ENCODE measurements at regions not wholly inside any gene's neighbourhood (a gene's known extent, or its start where the extent isn't known, plus 50 kb on each side); places are given as distances from the start of the nearest gene placed in this dataset.

- Histone ChIP-seq H4K8ac (ENCODE audit: low read depth, low read length) (no peak overlapping the region), H3K4ac (ENCODE audit: low read depth, low read length) (no peak overlapping the region), H3K4me2 (ENCODE audit: low read length) (no peak overlapping the region), H3K23ac (ENCODE audit: low read length) (no peak overlapping the region), H3K27ac (ENCODE audit: low read depth, low read length) (no peak overlapping the region), H3K9ac (ENCODE audit: low read length) (no peak overlapping the region), H4K5ac (ENCODE audit: low read length) (no peak overlapping the region), H2BK5ac (ENCODE audit: low read length) (no peak overlapping the region), H3K27me3 (ENCODE audit: insufficient read depth, low read length, poor library complexity) (no peaks in the 10 kb centered on the region), H2AK5ac (ENCODE audit: low read length) (no peak overlapping the region), H3K56ac (ENCODE audit: low read length) (no peak overlapping the region), H3K79me1 (ENCODE audit: low read length) (no peaks in the 10 kb centered on the region), H3K4me3 (ENCODE audit: low read length) (no peak overlapping the region), H3K4me1 (ENCODE audit: control insufficient read depth, low read depth, low read length) (no peaks in the 10 kb centered on the region), H3K36me3 (ENCODE audit: control insufficient read depth, insufficient read depth, low read length) (no peaks in the 10 kb centered on the region), H2BK120ac (ENCODE audit: low read depth, low read length) (no peak overlapping the region), H3K79me2 (ENCODE audit: control insufficient read depth, insufficient read depth, low read length) (no peaks in the 10 kb centered on the region), H3K18ac (ENCODE audit: low read length) (no peak overlapping the region), H2BK15ac (replicated peaks; ENCODE audit: low read depth) (no peak overlapping the region)
- DNase-seq, result no peak
- WGBS (ENCODE audit: extremely low coverage, insufficient coverage, low lambda C conversion rate), result no CpG with 5 or more reads among the region's 4 CpGs
Observed at GRCh38 chr5:85512896-85513295, 1104.8 kb upstream of the COX7C start.

DNA sequence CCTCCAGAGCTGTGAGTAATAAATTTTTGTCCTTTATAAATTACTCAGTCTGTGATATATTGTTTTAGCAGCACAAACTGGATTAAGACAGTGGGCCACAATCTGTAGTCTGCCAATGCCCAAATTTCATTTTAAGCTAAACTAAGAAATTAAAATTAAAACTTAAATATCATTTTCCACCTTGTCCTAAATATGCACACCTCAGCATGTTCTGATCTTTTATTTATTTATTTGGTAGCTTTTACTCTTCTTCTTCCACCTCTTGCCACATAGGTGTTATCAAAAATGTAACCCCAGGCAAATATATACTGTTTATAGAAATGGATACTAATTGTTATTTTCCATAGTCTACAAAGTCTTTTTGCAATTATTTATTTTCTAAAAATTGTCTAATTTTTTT lies 1102.2 kb upstream of the COX7C start:
- Histone ChIP-seq H2BK120ac (ENCODE audit: low read depth, low read length) (no peak overlapping the region), H3K4me1 (ENCODE audit: control insufficient read depth, low read depth, low read length) (no peaks in the 10 kb centered on the region), H3K4ac (ENCODE audit: low read depth, low read length) (no peak overlapping the region), H3K79me2 (ENCODE audit: control insufficient read depth, insufficient read depth, low read length) (no peaks in the 10 kb centered on the region), H3K4me3 (ENCODE audit: low read length) (no peak overlapping the region), H4K8ac (ENCODE audit: low read depth, low read length) (no peak overlapping the region), H2BK5ac (ENCODE audit: low read length) (no peak overlapping the region), H3K4me2 (ENCODE audit: low read length) (no peak overlapping the region), H3K36me3 (ENCODE audit: control insufficient read depth, insufficient read depth, low read length) (no peaks in the 10 kb centered on the region), H3K27me3 (ENCODE audit: insufficient read depth, low read length, poor library complexity) (no peaks in the 10 kb centered on the region), H3K79me1 (ENCODE audit: low read length) (no peaks in the 10 kb centered on the region), H3K9ac (ENCODE audit: low read length) (no peak overlapping the region), H3K23ac (ENCODE audit: low read length) (no peak overlapping the region), H3K18ac (ENCODE audit: low read length) (no peak overlapping the region), H4K5ac (ENCODE audit: low read length) (no peak overlapping the region), H2BK15ac (replicated peaks; ENCODE audit: low read depth) (no peak overlapping the region), H3K27ac (ENCODE audit: low read depth, low read length) (no peak overlapping the region), H3K56ac (ENCODE audit: low read length) (no peak overlapping the region), H2AK5ac (ENCODE audit: low read length) (no peak overlapping the region)
- no peak for DNase-seq

DNA sequence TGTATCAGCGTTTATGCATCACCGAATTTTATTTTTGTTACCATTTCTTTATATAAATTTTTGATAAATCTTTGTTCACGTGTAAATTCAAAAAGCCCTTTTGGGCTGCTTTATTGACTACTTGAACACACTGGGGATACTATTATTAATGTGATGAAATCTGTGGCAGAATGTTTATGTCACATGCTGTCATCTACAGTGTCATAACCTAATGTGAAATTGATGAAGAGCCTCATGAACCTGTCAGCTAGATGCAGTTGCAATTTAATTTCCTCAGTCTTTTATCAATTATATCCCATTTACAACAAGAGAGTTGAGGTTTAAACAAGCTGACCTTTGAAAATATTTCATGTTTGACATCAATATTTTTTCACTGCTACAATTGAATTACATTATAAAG lies 1100.4 kb upstream of the COX7C start:
- Histone ChIP-seq H2AK5ac (ENCODE audit: low read length) (no peak overlapping the region), H4K8ac (ENCODE audit: low read depth, low read length) (no peak overlapping the region), H3K27me3 (ENCODE audit: insufficient read depth, low read length, poor library complexity) (no peaks in the 10 kb centered on the region), H2BK5ac (ENCODE audit: low read length) (no peak overlapping the region), H3K36me3 (ENCODE audit: control insufficient read depth, insufficient read depth, low read length) (no peaks in the 10 kb centered on the region), H3K27ac (ENCODE audit: low read depth, low read length) (no peak overlapping the region), H3K4ac (ENCODE audit: low read depth, low read length) (no peak overlapping the region), H3K4me1 (ENCODE audit: control insufficient read depth, low read depth, low read length) (no peaks in the 10 kb centered on the region), H2BK15ac (replicated peaks; ENCODE audit: low read depth) (no peak overlapping the region), H2BK120ac (ENCODE audit: low read depth, low read length) (no peak overlapping the region), H3K56ac (ENCODE audit: low read length) (no peak overlapping the region), H3K9ac (ENCODE audit: low read length) (no peak overlapping the region), H3K23ac (ENCODE audit: low read length) (no peak overlapping the region), H3K4me3 (ENCODE audit: low read length) (no peak overlapping the region), H3K79me1 (ENCODE audit: low read length) (no peaks in the 10 kb centered on the region), H4K5ac (ENCODE audit: low read length) (no peak overlapping the region), H3K79me2 (ENCODE audit: control insufficient read depth, insufficient read depth, low read length) (no peaks in the 10 kb centered on the region), H3K4me2 (ENCODE audit: low read length) (no peak overlapping the region), H3K18ac (ENCODE audit: low read length) (no peak overlapping the region)
- DNase-seq, result no peak
- no CpG with 5 or more reads among the region's 3 CpGs for WGBS (ENCODE audit: extremely low coverage, insufficient coverage, low lambda C conversion rate)

DNA sequence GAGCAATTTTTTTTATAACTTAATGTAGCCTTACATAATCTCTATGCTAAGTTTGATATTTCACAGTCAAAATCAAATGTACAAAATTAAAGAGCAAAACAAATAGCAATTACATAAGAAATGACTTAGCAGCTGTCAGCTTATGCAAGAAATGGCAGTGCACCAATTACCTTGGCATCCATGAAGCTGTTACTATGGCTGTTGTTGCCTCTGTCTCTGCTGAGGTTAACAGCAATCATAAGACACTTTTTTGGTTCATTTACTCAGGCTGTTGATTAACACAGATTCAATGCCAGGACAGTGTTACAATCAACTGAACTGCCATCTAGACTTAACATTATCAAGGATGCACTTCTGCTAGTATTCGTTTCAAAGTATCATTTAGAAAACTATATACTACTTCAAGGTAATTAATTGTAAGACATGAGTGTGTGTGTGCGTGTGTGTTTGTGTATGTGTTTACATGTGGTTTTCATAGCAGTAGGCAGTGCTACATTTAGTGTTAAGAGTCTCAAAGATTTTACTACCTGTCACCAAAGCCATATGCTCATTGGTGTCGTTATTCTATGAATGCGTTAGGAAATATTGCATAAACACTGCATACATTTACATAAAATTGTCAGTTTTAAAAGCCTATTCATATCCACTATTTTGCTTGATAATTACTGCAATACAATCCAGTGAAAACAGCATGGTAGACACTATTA lies 1084.2 kb upstream of the COX7C start:
- H2AK5ac ChIP-seq (ENCODE audit: low read length), result no peak overlapping the region
- no peak overlapping the region for H3K23ac ChIP-seq (ENCODE audit: low read length)
- no peaks in the 10 kb centered on the region for H3K27me3 ChIP-seq (ENCODE audit: insufficient read depth, low read length, poor library complexity)
- no peak overlapping the region for H2BK15ac ChIP-seq (replicated peaks; ENCODE audit: low read depth)
- no peak overlapping the region for H3K4me2 ChIP-seq (ENCODE audit: low read length)
- H2BK5ac ChIP-seq (ENCODE audit: low read length), result no peak overlapping the region
- H4K8ac ChIP-seq (ENCODE audit: low read depth, low read length), result no peak overlapping the region
- no peak overlapping the region for H3K18ac ChIP-seq (ENCODE audit: low read length)
- H3K4me1 ChIP-seq (ENCODE audit: control insufficient read depth, low read depth, low read length), result no peaks in the 10 kb centered on the region
- no peak overlapping the region for H3K27ac ChIP-seq (ENCODE audit: low read depth, low read length)
- H4K5ac ChIP-seq (ENCODE audit: low read length), result no peak overlapping the region
- no peaks in the 10 kb centered on the region for H3K36me3 ChIP-seq (ENCODE audit: control insufficient read depth, insufficient read depth, low read length)
- no peak overlapping the region for H3K4ac ChIP-seq (ENCODE audit: low read depth, low read length)
- no CpG with 5 or more reads among the region's 4 CpGs for WGBS (ENCODE audit: extremely low coverage, insufficient coverage, low lambda C conversion rate)
- H3K4me3 ChIP-seq (ENCODE audit: low read length), result no peak overlapping the region
- no peaks in the 10 kb centered on the region for H3K79me2 ChIP-seq (ENCODE audit: control insufficient read depth, insufficient read depth, low read length)
- H3K79me1 ChIP-seq (ENCODE audit: low read length), result no peaks in the 10 kb centered on the region
- H2BK120ac ChIP-seq (ENCODE audit: low read depth, low read length), result no peak overlapping the region
- H3K9ac ChIP-seq (ENCODE audit: low read length), result no peak overlapping the region
- DNase-seq, result no peak
- H3K56ac ChIP-seq (ENCODE audit: low read length), result no peak overlapping the region

DNA sequence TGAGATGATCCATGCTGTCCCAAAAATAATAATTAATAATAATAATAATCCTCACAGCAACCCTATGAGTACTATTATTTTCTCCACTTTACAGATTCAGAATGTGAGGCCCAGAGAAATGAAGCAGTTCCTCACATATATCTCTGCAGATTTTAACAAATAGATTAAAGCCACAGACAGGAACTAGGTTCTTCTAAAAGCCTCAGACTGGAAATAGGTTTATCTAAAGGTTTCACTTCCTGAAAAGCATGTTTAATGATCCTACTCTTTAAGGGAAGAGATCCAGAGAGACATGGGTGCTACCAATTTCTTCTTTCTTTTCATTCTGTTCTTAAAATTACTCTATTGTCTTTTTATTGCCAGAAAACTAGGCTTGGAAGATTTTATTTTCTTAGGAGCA lies 1079.4 kb upstream of the COX7C start:
- Histone ChIP-seq H3K23ac (ENCODE audit: low read length) (no peak overlapping the region), H2AK5ac (ENCODE audit: low read length) (no peak overlapping the region), H2BK5ac (ENCODE audit: low read length) (no peak overlapping the region), H3K36me3 (ENCODE audit: control insufficient read depth, insufficient read depth, low read length) (no peaks in the 10 kb centered on the region), H3K18ac (ENCODE audit: low read length) (no peak overlapping the region), H3K4ac (ENCODE audit: low read depth, low read length) (no peak overlapping the region), H3K4me1 (ENCODE audit: control insufficient read depth, low read depth, low read length) (no peaks in the 10 kb centered on the region), H3K27me3 (ENCODE audit: insufficient read depth, low read length, poor library complexity) (no peaks in the 10 kb centered on the region), H2BK120ac (ENCODE audit: low read depth, low read length) (no peak overlapping the region), H3K79me2 (ENCODE audit: control insufficient read depth, insufficient read depth, low read length) (no peaks in the 10 kb centered on the region), H4K5ac (ENCODE audit: low read length) (no peak overlapping the region), H3K9ac (ENCODE audit: low read length) (no peak overlapping the region), H3K4me2 (ENCODE audit: low read length) (no peak overlapping the region), H3K79me1 (ENCODE audit: low read length) (no peaks in the 10 kb centered on the region), H4K8ac (ENCODE audit: low read depth, low read length) (no peak overlapping the region), H3K4me3 (ENCODE audit: low read length) (no peak overlapping the region), H2BK15ac (replicated peaks; ENCODE audit: low read depth) (no peak overlapping the region), H3K56ac (ENCODE audit: low read length) (no peak overlapping the region), H3K27ac (ENCODE audit: low read depth, low read length) (no peak overlapping the region)
- no peak for DNase-seq

DNA sequence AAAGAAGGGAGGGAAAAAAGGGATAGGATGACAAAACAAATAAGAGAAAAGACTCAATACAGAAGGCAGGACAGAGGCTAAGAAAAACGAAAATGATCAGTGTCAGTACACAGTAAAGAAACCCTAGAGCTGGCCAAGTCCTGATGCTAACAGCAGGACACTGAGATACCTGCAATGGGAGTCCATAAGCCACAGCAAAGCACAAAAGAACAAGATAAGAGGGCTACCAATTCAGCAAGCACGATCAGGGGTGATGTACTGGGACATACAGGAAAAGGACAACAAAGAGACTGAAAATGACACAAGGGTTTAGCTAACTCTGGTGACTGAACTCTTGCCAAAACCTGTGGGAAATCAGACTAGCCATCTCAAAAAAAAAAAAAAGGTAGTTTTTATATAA lies 1072.6 kb upstream of the COX7C start:
- Histone ChIP-seq H3K4me3 (ENCODE audit: low read length) (no peak overlapping the region), H2BK5ac (ENCODE audit: low read length) (no peak overlapping the region), H3K23ac (ENCODE audit: low read length) (no peak overlapping the region), H3K79me2 (ENCODE audit: control insufficient read depth, insufficient read depth, low read length) (no peaks in the 10 kb centered on the region), H3K4ac (ENCODE audit: low read depth, low read length) (no peak overlapping the region), H3K27me3 (ENCODE audit: insufficient read depth, low read length, poor library complexity) (no peaks in the 10 kb centered on the region), H3K36me3 (ENCODE audit: control insufficient read depth, insufficient read depth, low read length) (no peaks in the 10 kb centered on the region), H4K5ac (ENCODE audit: low read length) (no peak overlapping the region), H3K56ac (ENCODE audit: low read length) (no peak overlapping the region), H3K18ac (ENCODE audit: low read length) (no peak overlapping the region), H2BK120ac (ENCODE audit: low read depth, low read length) (no peak overlapping the region), H3K4me2 (ENCODE audit: low read length) (no peak overlapping the region), H3K9ac (ENCODE audit: low read length) (no peak overlapping the region), H3K4me1 (ENCODE audit: control insufficient read depth, low read depth, low read length) (no peaks in the 10 kb centered on the region), H2BK15ac (replicated peaks; ENCODE audit: low read depth) (no peak overlapping the region), H3K79me1 (ENCODE audit: low read length) (no peaks in the 10 kb centered on the region), H4K8ac (ENCODE audit: low read depth, low read length) (no peak overlapping the region), H2AK5ac (ENCODE audit: low read length) (no peak overlapping the region), H3K27ac (ENCODE audit: low read depth, low read length) (no peak overlapping the region)
- peak; percentile 70 for DNase-seq
- no CpG with 5 or more reads among the region's 2 CpGs for WGBS (ENCODE audit: extremely low coverage, insufficient coverage, low lambda C conversion rate)
